GM12872 (cell line): ENCODE measurements at regions not wholly inside any gene's neighbourhood (a gene's known extent, or its start where the extent isn't known, plus 50 kb on each side); places are given as distances from the start of the nearest gene placed in this dataset.

Source experiments
- CTCF ChIP-seq: IDR thresholded peaks from 3 replicates; pipeline ENCODE4 v1.5.1; 2011; ENCODE audit warnings: low read depth, mild to moderate bottlenecking, low read length, moderate library complexity; ENCODE audit not compliant: insufficient read depth

- no peak for TF ChIP-seq CTCF
Observed at GRCh38 chr15:95304151-95304946, 1026.2 kb upstream of the NR2F2 start.

GRCh38 chr15:95304947-95305400 lies 1025.5 kb upstream of the NR2F2 start:
- no peak for TF ChIP-seq CTCF

- no peak for TF ChIP-seq CTCF
Observed at GRCh38 chr15:95307115-95307514, 1023.4 kb upstream of the NR2F2 start.

- no peak for TF ChIP-seq CTCF
Observed at GRCh38 chr15:95319242-95319641, 1011.3 kb upstream of the NR2F2 start.

GRCh38 chr15:95323796-95324195 lies 1006.7 kb upstream of the NR2F2 start:
- TF ChIP-seq CTCF = no peak

- no peak for TF ChIP-seq CTCF
Observed at GRCh38 chr15:95324656-95325055, 1005.8 kb upstream of the NR2F2 start.

GRCh38 chr15:95325763-95326404 lies 1004.6 kb upstream of the NR2F2 start:
- no peak for TF ChIP-seq CTCF
